ENCODE measurements at regions not wholly inside any gene's neighbourhood (a gene's known extent, or its start where the extent isn't known, plus 50 kb on each side); places are given as distances from the start of the nearest gene placed in this dataset.
"Not testable (repeated sequence)": the region's sequence is repeated elsewhere in the genome, so short reads cannot be mapped to it uniquely, and the experiment has no call there.

- Histone ChIP-seq H3K36me3 (ENCODE audit: low read depth, low read length) (no peaks in the 10 kb centered on the region), H3K9me3 (ENCODE audit: low read length) (no peaks in the 10 kb centered on the region), H3K4me1 (ENCODE audit: insufficient read depth, low read length) (peaks cover 6% of the 10 kb centered on the region; the same call in 1 of the 2 replicates), H3K4me3 (ENCODE audit: low read length) (no peak overlapping the region), H4K20me1 (ENCODE audit: low read length) (no peaks in the 10 kb centered on the region), H3K4me2 (ENCODE audit: low read length) (no peak overlapping the region), H3K79me2 (ENCODE audit: low read length) (no peaks in the 10 kb centered on the region), H3K9ac (ENCODE audit: low read length) (no peak overlapping the region), H3K27me3 (ENCODE audit: low read length) (no peaks in the 10 kb centered on the region), H3F3A (ENCODE audit: low read length, unreplicated experiment) (no peaks in the 10 kb centered on the region), H3K9me2 (replicated peaks; ENCODE audit: low read length) (no peaks in the 10 kb centered on the region), H2AFZ (ENCODE audit: low read length) (no peak overlapping the region), H3K27ac (ENCODE audit: low read length) (no peak overlapping the region)
- TF ChIP-seq, protein P1, sequence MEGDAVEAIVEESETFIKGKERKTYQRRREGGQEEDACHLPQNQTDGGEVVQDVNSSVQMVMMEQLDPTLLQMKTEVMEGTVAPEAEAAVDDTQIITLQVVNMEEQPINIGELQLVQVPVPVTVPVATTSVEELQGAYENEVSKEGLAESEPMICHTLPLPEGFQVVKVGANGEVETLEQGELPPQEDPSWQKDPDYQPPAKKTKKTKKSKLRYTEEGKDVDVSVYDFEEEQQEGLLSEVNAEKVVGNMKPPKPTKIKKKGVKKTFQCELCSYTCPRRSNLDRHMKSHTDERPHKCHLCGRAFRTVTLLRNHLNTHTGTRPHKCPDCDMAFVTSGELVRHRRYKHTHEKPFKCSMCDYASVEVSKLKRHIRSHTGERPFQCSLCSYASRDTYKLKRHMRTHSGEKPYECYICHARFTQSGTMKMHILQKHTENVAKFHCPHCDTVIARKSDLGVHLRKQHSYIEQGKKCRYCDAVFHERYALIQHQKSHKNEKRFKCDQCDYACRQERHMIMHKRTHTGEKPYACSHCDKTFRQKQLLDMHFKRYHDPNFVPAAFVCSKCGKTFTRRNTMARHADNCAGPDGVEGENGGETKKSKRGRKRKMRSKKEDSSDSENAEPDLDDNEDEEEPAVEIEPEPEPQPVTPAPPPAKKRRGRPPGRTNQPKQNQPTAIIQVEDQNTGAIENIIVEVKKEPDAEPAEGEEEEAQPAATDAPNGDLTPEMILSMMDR (conservative IDR thresholded peaks at IDR 0.05; ENCODE audit: low read depth, low read length) = no peak
- TF ChIP-seq EZH2phosphoT487 (IDR thresholded peaks at IDR 0.05; ENCODE audit: borderline replicate concordance, low read length) (no peak), EZH2 (IDR thresholded peaks at IDR 0.05; ENCODE audit: low read length, unreplicated experiment) (no peak)
- intact Hi-C loops (cut with micrococcal nuclease) = loop anchor here (10.0 kb wide), 5 partner anchors 295 to 1335 kb away; no protein-coding TSS in a partner anchor
- ChIA-PET CTCF (no interaction called here), POLR2A (ENCODE audit: unreplicated experiment) (no interaction called here)
- no peak for DNase-seq
- ATAC-seq = no peak
- no TSS peak for BruUV-seq (replicated peaks)
Measured at GRCh38 chr2:82339805-82340204, 2035.3 kb upstream of the LRRTM1 start.

GRCh38 chr2:82333697-82334096, 2029.1 kb upstream of the LRRTM1 start:
- no peaks in the 10 kb centered on the region for H3K4me1 ChIP-seq (ENCODE audit: insufficient read depth, low read length)
- H3F3A ChIP-seq (ENCODE audit: low read length, unreplicated experiment) = no peaks in the 10 kb centered on the region
- ChIA-PET CTCF (interaction anchor here (0.6 kb wide), 1 partner anchor 654 kb away, joined by 4 read pairs; no protein-coding TSS in a partner anchor), POLR2A (ENCODE audit: unreplicated experiment) (no interaction called here)
- BruUV-seq (replicated peaks) = no TSS peak
- H3K9me2 ChIP-seq (replicated peaks; ENCODE audit: low read length) = no peaks in the 10 kb centered on the region
- ATAC-seq = no peak
- no peaks in the 10 kb centered on the region for H3K36me3 ChIP-seq (ENCODE audit: low read depth, low read length)
- no peak for DNase-seq
- no peak overlapping the region for H3K4me3 ChIP-seq (ENCODE audit: low read length)
- no peaks in the 10 kb centered on the region for H3K27me3 ChIP-seq (ENCODE audit: low read length)
- H2AFZ ChIP-seq (ENCODE audit: low read length) = 0 out of 2 replicates have a peak overlapping the region, but pooled peaks have one; percentile 32
- no peak overlapping the region for H3K9ac ChIP-seq (ENCODE audit: low read length)
- no peak overlapping the region for H3K27ac ChIP-seq (ENCODE audit: low read length)
- TF ChIP-seq, protein P1 (conservative IDR thresholded peaks at IDR 0.05; ENCODE audit: low read depth, low read length) = no peak
- TF ChIP-seq EZH2phosphoT487 (IDR thresholded peaks at IDR 0.05; ENCODE audit: borderline replicate concordance, low read length) = no peak
- TF ChIP-seq EZH2 (IDR thresholded peaks at IDR 0.05; ENCODE audit: low read length, unreplicated experiment) = no peak
- H3K4me2 ChIP-seq (ENCODE audit: low read length) = no peak overlapping the region
- intact Hi-C loops (cut with micrococcal nuclease) = loop anchor here (10.0 kb wide), 1 partner anchor 429 kb away; no protein-coding TSS in a partner anchor
- no peaks in the 10 kb centered on the region for H3K79me2 ChIP-seq (ENCODE audit: low read length)
- H4K20me1 ChIP-seq (ENCODE audit: low read length) = no peaks in the 10 kb centered on the region
- H3K9me3 ChIP-seq (ENCODE audit: low read length) = no peaks in the 10 kb centered on the region

DNA sequence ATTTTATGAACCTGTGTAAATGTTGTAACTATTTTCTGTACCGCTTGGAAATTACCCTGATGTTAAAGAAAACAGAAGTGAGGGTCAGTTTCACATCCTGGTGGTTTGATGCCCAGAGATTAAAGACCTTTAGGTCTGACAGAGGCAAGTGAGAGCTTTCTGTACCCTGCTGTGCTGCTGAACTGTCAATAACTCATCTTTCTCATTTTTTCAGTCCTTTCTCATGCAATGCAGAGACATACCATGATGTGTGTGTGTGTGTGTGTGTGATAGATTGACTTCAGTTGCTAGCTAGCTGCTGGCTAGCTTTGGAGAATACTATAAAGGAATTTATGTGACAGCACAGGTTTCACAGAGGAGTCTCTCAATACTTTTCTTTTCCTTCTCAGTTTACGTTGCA, 2025.6 kb upstream of the LRRTM1 start:
- Histone ChIP-seq H4K20me1 (ENCODE audit: low read length) (no peaks in the 10 kb centered on the region), H3K4me3 (ENCODE audit: low read length) (no peak overlapping the region), H3K27ac (ENCODE audit: low read length) (no peak overlapping the region), H2AFZ (ENCODE audit: low read length) (no peak overlapping the region), H3K36me3 (ENCODE audit: low read depth, low read length) (no peaks in the 10 kb centered on the region), H3K79me2 (ENCODE audit: low read length) (no peaks in the 10 kb centered on the region), H3K9me3 (ENCODE audit: low read length) (no peaks in the 10 kb centered on the region), H3K9ac (ENCODE audit: low read length) (no peak overlapping the region), H3K4me1 (ENCODE audit: insufficient read depth, low read length) (no peaks in the 10 kb centered on the region), H3K27me3 (ENCODE audit: low read length) (no peaks in the 10 kb centered on the region), H3F3A (ENCODE audit: low read length, unreplicated experiment) (no peaks in the 10 kb centered on the region), H3K4me2 (ENCODE audit: low read length) (no peak overlapping the region), H3K9me2 (replicated peaks; ENCODE audit: low read length) (no peaks in the 10 kb centered on the region)
- CTCF ChIA-PET = no interaction called here
- TF ChIP-seq EZH2 (IDR thresholded peaks at IDR 0.05; ENCODE audit: low read length, unreplicated experiment) (no peak), EZH2phosphoT487 (IDR thresholded peaks at IDR 0.05; ENCODE audit: borderline replicate concordance, low read length) (no peak)
- TF ChIP-seq, protein P1 (conservative IDR thresholded peaks at IDR 0.05; ENCODE audit: low read depth, low read length) = no peak
- ATAC-seq = no peak
- no TSS peak for BruUV-seq (replicated peaks)
- DNase-seq = no peak
- POLR2A ChIA-PET (ENCODE audit: unreplicated experiment) = no interaction called here
- intact Hi-C loops (cut with micrococcal nuclease) = loop anchor here (10.0 kb wide), 1 partner anchor 425 kb away; no protein-coding TSS in a partner anchor

DNA sequence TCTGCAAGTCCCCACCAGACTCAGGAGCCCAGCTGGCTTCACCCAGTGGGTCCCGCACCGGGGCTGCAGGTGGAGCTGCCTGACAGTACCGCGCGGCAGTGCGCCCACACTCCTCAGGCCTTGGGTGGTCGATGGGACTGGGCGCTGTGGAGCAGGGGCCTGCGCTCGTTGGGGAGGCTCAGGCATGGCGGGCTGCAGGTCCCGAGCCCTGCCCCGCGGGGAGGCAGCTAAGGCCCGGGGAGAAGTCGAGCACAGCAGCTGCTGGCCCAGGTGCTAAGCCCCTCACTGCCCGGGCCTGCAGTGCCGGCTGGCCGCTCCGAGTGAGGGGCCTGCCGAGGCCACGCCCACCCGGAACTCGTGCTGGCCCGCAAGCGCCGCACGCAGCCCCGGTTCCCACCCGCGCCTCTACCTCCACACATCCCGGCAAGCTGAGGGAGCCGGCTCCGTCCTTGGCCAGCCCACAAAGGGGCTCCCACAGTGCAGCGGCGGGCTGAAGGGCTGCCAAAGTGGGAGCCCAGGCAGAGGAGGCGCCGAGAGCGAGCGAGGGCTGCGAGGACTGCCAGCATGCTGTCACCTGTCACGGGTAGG, 2021.7 kb upstream of the LRRTM1 start:
- DNase-seq; H3K4me3 ChIP-seq (ENCODE audit: low read length); H3K9me3 ChIP-seq (ENCODE audit: low read length); H3F3A ChIP-seq (ENCODE audit: low read length, unreplicated experiment); H4K20me1 ChIP-seq (ENCODE audit: low read length); H3K36me3 ChIP-seq (ENCODE audit: low read depth, low read length); intact Hi-C loops (cut with micrococcal nuclease); CTCF ChIA-PET; BruUV-seq (replicated peaks); H3K9ac ChIP-seq (ENCODE audit: low read length); H3K27me3 ChIP-seq (ENCODE audit: low read length); H3K4me2 ChIP-seq (ENCODE audit: low read length); H2AFZ ChIP-seq (ENCODE audit: low read length); ATAC-seq; POLR2A ChIA-PET (ENCODE audit: unreplicated experiment); H3K9me2 ChIP-seq (replicated peaks; ENCODE audit: low read length); H3K4me1 ChIP-seq (ENCODE audit: insufficient read depth, low read length); H3K79me2 ChIP-seq (ENCODE audit: low read length); H3K27ac ChIP-seq (ENCODE audit: low read length): not testable (repeated sequence)
